GM19238 (cell line): ENCODE measurements at regions not wholly inside any gene's neighbourhood (a gene's known extent, or its start where the extent isn't known, plus 50 kb on each side); places are given as distances from the start of the nearest gene placed in this dataset.
"Not testable (repeated sequence)": the region's sequence is repeated elsewhere in the genome, so short reads cannot be mapped to it uniquely, and the experiment has no call there.

Experiments
- DNase-seq: peaks from one replicate; pipeline ENCODE4 v3.0.0; 2011; ENCODE audit warnings: low spot score; ENCODE audit not compliant: insufficient read length

- DNase-seq: no peak
Observed at GRCh38 chrX:40530509-40530908, 50.3 kb upstream of the ATP6AP2 start.

GRCh38 chrX:40527543-40527942, 53.2 kb upstream of the ATP6AP2 start:
- no peak for DNase-seq

- DNase-seq: no peak
Observed at GRCh38 chrX:40526412-40526811, 54.4 kb upstream of the ATP6AP2 start.

- DNase-seq: not testable (repeated sequence)
Observed at GRCh38 chrX:40525901-40526300, 54.9 kb upstream of the ATP6AP2 start.

- no peak for DNase-seq
Observed at GRCh38 chrX:40524423-40524822, 56.3 kb upstream of the ATP6AP2 start.

GRCh38 chrX:40523852-40524251, 56.9 kb upstream of the ATP6AP2 start:
- no peak for DNase-seq

- no peak for DNase-seq
Observed at GRCh38 chrX:40521868-40522450, 58.8 kb upstream of the ATP6AP2 start.

- DNase-seq: no peak
Observed at GRCh38 chrX:40514376-40514775, 66.4 kb upstream of the ATP6AP2 start.

GRCh38 chrX:40513835-40514234, 66.9 kb upstream of the ATP6AP2 start:
- no peak for DNase-seq

- DNase-seq: no peak
Observed at GRCh38 chrX:40513012-40513411, 67.8 kb upstream of the ATP6AP2 start.

GRCh38 chrX:40511258-40511657, 69.5 kb upstream of the ATP6AP2 start:
- DNase-seq: no peak

GRCh38 chrX:40508560-40508959, 72.2 kb upstream of the ATP6AP2 start:
- no peak for DNase-seq

- DNase-seq: no peak
Observed at GRCh38 chrX:40506201-40506985, 74.4 kb upstream of the ATP6AP2 start.

GRCh38 chrX:40504801-40505605, 75.8 kb upstream of the ATP6AP2 start:
- DNase-seq: no peak

GRCh38 chrX:40503094-40503493, 77.7 kb upstream of the ATP6AP2 start:
- DNase-seq: no peak

GRCh38 chrX:40502688-40503087, 78.1 kb upstream of the ATP6AP2 start:
- no peak for DNase-seq

GRCh38 chrX:40501164-40501855, 79.5 kb upstream of the ATP6AP2 start:
- no peak for DNase-seq

GRCh38 chrX:40496728-40497127, 84.0 kb upstream of the ATP6AP2 start:
- DNase-seq: no peak

- no peak for DNase-seq
Observed at GRCh38 chrX:40495659-40496058, 85.1 kb upstream of the ATP6AP2 start.

GRCh38 chrX:40494005-40494404, 86.8 kb upstream of the ATP6AP2 start:
- DNase-seq: no peak

- no peak for DNase-seq
Observed at GRCh38 chrX:40488296-40488695, 92.5 kb upstream of the ATP6AP2 start.

- no peak for DNase-seq
Observed at GRCh38 chrX:40485973-40486372, 94.8 kb upstream of the ATP6AP2 start.
